ENCODE measurements at regions not wholly inside any gene's neighbourhood (a gene's known extent, or its start where the extent isn't known, plus 50 kb on each side); places are given as distances from the start of the nearest gene placed in this dataset.

GRCh38 chr15:68504681-68505170 is 72.8 kb upstream of the ITGA11 start:
- TF ChIP-seq CTCF (IDR thresholded peaks at IDR 0.05): no peak
- TF ChIP-seq POLR2AphosphoS5 (IDR thresholded peaks at IDR 0.05): no peak
- TF ChIP-seq POLR2A (IDR thresholded peaks at IDR 0.05): no peak
- no peak for TF ChIP-seq EP300 (IDR thresholded peaks at IDR 0.05)

Measured in suprapubic skin (tissue), 4 donors.